NCI-H2029 treated with DMSO at 0.1 percent for 48 hours (cell line): ENCODE measurements at regions not wholly inside any gene's neighbourhood (a gene's known extent, or its start where the extent isn't known, plus 50 kb on each side); places are given as distances from the start of the nearest gene placed in this dataset.
"Not testable (repeated sequence)": the region's sequence is repeated elsewhere in the genome, so short reads cannot be mapped to it uniquely, and the experiment has no call there.

Experiments used
- DNase-seq: peaks from one replicate; lab custom pipeline; 2025; lab: John Stamatoyannopoulos, UW

DNA sequence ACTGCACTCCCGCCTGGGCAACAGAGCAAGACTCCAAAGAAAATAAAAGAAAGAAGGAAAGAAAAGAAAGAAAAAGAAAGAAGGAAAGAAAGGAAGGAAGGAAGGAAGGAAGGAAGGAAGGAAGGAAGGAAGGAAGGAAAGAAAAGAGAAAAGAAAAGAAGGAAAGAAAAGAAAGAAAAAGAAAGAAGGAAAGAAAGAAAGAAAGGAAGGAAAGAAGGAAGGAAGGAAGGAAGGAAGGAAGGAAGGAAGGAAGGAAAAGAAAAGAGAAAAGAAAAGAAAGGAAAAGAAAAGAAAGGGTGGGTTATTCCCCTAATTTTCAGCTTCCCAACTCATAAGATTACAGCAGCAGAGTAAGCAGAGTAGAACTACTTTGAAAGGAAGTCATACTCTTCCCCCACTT, 64.4 kb downstream of the TMEM200C start:
- not testable (repeated sequence) for DNase-seq

GRCh38 chr18:5828913-5829312, 66.4 kb downstream of the TMEM200C start:
- DNase-seq: no peak

DNA sequence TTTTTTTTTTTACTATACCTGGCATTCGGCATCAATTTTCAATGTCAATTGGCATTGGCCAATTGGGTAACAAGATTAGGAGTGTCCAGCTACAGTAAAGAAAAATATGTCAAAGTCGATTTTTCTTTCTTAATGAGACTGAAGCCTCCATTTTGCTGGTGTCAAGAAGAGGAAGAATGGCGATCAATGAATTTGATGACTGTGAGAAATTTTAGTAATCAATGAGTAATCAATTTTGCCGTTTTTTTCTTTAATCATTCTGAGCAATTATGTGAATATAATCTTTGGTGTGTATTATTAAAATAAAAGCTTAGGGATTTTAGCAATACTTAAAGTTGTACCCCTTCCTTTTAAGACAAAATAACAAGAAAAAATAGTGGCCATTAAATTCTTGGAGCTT, 69.7 kb downstream of the TMEM200C start:
- DNase-seq: no peak

DNA sequence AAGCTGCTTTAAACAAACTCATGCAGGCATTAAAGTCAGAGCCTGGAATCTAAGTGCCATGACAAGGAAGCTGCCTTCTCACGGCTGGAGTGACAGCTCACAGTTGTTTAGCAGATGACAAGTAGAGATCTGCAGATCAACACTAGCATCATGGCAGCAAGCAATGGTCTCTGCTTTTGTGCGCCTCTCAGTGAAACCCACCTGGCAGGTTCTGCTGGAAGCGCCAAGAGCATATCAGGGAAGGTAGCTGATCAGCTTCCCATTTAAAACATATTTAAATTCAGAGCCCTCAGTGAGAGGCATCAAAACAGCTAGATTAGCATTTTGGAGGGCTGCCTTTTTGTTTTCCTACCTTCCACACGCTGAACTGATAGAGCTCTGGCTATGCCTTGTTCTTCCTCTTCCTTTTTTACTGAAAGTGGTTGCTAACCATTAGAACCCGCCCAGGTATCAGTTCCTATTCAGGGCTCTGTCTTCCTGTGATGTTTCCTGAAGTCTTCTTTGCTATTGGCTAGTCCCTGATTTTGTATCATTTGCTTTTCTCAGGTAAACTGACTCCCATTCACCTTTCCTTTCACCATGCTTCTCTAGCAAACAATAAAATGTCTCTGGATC, 70.8 kb downstream of the TMEM200C start:
- no peak for DNase-seq

DNA sequence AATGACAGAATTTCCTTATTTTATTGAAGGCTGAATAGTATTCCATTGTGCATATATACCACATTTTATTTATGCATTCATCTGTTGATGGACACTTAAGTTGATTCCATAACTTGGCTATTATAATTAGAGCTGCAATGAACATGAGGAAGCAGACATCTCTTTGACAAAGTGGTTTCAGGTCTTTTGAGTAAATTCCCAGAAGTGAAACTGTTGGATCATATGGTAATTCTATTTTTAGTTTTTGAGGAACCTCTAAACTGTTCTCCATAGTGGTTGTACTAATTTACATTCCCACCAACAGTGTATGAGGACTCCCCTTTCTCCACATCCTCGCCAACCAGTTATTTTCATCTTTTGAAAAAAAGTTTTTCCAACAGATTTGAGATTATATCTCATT, 77.5 kb downstream of the TMEM200C start:
- DNase-seq: no peak

GRCh38 chr18:5806860-5807259, 88.5 kb downstream of the TMEM200C start:
- DNase-seq: no peak

- peak; percentile 22 for DNase-seq
These were observed 107.4 kb downstream of the TMEM200C start for GRCh38 chr18:5787936-5788335.

- DNase-seq: no peak
These were observed 115.4 kb downstream of the TMEM200C start for GRCh38 chr18:5779922-5780321.

DNA sequence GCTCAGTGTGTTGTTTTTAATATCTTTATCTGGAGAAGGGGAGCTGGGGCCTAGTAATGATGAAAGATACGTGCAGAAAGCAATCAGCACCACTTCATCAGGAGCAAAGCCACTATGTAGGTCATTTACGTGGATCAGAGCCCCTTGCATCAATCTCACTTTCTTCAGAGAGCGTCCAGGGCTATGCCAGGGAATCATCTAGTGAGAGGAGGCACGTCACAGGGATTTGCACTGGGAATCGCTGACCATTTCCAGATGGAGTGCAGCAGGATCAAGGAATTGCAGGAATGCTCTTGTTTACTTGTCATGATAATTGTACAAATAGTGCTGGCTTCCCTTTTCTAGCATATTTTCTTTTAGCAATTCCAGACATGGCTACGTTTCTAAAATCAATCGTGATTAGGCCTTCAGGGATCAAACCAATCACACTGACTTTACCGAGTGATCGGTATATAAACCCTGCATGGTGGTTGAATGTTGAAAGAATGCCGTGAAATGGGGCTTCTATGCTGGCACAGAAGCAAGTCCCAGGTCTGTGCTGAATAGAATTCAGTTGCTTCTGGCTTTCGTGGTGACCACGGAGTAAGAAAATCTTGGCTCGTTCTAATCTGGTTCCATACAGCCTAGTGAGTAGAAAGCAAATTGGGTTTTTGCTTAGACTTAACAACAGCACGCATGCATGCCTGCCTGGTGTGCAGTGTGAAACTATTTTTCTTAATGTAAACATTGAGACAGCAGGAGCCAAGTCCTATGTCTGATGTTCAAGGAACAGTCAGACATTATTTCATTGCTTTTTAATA, 122.8 kb downstream of the TMEM200C start:
- no peak for DNase-seq

GRCh38 chr18:5771343-5771742, 124.0 kb downstream of the TMEM200C start:
- no peak for DNase-seq

DNA sequence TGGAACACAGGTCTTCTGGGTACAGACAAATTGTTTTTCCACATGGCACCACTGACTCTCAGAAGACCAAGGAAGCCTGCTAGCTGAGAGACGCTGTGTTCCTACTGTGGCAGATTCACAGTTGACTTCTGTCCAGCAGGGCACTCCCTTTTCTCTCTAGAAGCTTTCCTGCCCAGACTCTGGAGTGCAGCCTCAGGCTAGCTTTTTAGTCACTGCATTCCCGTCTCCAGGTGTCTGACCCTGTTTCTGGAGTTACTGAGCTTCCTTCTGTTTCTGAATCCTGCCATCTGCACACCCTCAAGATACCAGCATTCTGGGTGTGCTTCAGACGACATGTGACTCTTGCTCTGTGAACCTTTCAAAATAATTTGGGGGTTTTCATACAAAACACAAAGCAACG, 125.1 kb downstream of the TMEM200C start:
- DNase-seq: no peak

GRCh38 chr18:5768454-5768853, 126.9 kb downstream of the TMEM200C start:
- DNase-seq: no peak

- DNase-seq: peak; percentile 17
These were observed 136.1 kb downstream of the TMEM200C start for GRCh38 chr18:5759194-5759593.

- no peak for DNase-seq
These were observed 138.5 kb downstream of the TMEM200C start for GRCh38 chr18:5756823-5757222.

DNA sequence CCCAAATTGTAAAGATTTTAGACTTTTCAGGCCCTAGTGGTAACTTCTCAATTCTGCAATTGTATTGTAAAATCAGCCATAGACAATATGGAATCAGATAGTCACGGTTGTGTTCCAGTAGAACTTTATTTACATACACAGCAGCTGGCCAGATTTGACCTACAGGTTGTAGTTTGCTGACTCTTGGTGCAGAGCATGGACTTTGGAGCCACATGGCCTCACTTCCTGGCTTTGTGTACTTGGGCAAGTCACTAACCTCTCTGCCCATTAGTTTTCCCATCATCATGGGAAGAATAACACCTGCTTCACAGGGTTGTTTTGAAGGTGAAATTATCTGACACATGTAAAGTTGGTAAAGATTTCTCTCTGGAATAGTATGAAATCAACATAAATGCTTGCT, 147.6 kb downstream of the TMEM200C start:
- no peak for DNase-seq

DNA sequence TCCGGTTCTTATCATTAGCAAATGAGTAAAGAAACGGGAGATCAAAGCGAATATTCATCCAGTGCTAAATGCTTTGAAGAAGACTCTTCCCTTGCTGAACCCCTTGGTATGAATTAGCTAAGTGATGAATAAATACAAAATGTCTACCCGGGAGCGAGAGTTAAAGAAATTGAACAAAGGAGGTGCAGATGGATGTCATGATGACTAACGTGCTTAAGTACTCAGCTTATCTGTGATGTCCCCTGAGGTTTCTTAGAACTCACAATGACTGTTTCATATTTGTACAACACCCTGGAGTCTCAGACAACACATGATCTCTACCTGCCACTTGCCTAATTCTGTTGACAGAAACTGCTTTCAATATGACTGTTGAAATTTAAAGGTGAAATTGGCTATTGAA, 148.5 kb downstream of the TMEM200C start:
- DNase-seq: no peak

DNA sequence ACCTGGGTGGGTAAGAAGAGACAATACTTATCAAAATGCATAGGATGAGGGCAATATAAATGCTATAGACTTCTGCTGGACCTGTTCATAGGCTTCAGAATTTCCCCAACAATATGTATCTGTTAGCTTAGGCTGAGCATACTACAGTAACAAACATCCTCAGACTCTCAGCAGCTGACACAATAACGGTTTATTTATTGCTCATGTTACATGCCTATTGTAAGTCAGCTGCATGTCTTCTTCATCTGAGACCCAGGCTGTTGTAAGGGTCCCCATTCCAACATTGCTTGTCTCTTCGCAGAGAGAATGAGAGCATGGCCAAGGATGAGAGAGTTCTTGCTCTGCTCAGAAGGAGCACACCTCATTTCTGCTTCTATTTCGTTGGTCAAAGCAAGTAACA, 150.7 kb downstream of the TMEM200C start:
- no peak for DNase-seq

DNA sequence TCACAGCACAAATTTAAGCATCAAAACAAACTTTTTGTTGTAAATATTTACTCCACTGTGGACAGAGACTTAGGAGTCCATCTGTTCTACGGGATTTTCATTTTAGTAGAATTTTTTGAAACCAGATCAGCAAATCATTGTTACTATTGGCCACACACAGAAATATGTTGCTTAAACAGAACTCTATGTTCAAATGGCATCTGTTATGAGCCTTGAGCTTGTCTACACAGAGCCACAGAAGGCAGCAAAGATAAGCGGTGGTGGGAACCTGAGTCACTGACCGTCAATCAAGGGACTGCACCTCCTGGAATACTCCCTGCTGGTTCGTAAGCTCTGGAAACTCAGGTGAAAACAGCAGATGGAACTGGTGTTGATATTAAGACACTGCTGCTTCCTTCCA, 156.8 kb downstream of the TMEM200C start:
- no peak for DNase-seq

DNA sequence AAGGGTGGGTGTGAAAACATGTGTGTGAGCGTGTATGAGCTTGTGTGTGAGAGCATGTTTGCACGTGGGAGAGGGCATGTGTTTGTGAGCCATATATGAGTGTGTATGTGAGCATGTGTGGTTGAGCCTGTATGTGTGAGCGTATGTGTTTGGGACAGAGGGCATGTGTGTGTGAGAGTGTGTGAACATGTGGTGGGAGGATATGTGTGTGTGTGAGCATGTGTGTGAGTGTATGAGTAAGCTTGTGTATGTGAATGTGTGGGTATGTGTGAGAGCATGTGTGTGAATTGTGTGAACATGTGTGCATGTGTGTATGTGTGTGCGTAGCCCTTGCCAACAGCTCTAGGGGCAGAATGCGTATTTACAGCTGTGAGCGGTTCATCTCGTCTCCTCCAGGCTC, 163.0 kb downstream of the TMEM200C start:
- no peak for DNase-seq

GRCh38 chr18:5729983-5730699, 165.2 kb downstream of the TMEM200C start:
- DNase-seq: no peak

DNA sequence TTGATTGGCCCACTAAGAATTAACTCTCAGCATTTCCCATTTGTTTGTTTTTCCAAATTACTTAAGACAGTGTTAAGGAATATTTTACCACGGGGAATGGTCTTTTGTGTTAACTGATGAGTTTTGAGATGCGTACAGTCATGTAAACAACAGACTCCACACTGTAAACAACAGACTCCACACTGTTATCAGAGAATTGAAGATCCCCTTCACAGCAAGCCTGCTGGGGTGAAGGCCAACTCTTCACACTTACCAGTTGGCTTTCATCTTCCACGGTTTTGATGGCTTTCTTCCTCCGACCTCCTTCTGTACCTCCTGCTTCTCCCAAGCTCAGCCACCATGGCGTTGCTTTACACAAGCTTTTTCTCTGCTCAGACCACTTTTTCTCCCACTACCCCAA, 166.8 kb downstream of the TMEM200C start:
- DNase-seq: no peak

GRCh38 chr18:5726011-5726410, 169.3 kb downstream of the TMEM200C start:
- DNase-seq: no peak

GRCh38 chr18:5721924-5722323, 173.4 kb downstream of the TMEM200C start:
- no peak for DNase-seq
